ENCODE measurements at regions not wholly inside any gene's neighbourhood (a gene's known extent, or its start where the extent isn't known, plus 50 kb on each side); places are given as distances from the start of the nearest gene placed in this dataset.

DNA sequence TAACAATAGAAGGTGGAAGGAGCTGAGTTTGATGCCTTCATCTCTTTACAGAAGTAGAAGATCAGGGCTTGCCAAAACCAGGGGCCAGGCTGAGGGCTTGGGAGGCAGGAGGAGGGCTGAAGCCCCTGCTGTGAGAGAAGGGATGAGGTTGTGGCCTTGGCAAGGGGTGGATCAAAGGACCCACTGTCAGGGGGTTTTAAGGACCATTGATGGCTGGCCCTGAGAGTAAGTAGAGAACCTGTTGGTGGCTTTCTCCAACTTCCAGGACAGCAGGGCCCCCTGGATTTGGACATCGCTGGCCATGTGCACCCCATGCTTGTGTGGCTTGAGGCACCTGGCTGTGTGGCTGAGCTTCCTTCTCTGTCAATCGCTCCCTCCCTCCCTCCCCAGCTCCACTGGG, 927.7 kb downstream of the TBC1D22A start:
- no peak for DNase-seq

GRCh38 chr22:47687776-47688175, 925.3 kb downstream of the TBC1D22A start:
- DNase-seq: no peak

- DNase-seq: no peak
Measured at GRCh38 chr22:47687346-47687655, 924.9 kb downstream of the TBC1D22A start.

DNA sequence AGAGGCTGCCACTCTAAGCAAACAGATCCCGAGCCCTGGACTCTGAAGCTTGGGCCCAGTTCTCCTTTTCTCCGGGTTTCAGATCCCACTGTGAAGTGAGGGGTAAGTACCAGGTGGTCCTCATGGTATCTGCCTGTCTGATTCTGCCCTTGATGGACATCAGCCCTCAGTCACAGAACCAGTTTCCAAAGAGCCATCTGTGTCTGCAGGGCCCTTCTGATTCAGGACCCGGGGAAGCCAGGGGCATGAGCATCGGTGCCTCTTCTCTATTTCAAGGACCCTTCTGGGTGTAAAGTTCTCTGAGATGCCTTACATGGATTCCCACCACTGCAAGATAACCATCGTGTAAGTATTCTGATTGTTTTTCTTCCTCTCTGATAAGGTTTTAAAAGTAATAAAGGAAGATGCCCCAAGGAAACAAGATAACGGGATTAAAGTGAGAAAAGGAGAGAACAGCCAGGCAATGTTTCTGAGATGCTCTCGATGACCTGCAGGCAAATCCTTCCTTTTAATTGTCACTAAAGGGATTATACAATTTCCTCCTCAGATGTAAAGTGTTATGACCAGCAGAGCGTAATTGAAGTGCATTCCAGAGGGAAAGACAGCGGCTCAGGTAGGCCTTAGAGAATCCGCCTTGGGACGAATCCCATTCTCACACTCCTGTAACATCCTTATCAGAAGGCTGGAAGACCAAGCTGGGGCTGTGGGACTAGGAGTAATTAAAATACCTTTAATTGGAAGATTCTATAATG, 924.3 kb downstream of the TBC1D22A start:
- DNase-seq: no peak

- no peak for DNase-seq
Measured at GRCh38 chr22:47681411-47682165, 919.1 kb downstream of the TBC1D22A start.

GRCh38 chr22:47678636-47679287, 916.3 kb downstream of the TBC1D22A start:
- no peak for DNase-seq

- DNase-seq: no peak
Measured at GRCh38 chr22:47678048-47678447, 915.6 kb downstream of the TBC1D22A start.

GRCh38 chr22:47676685-47677084, 914.2 kb downstream of the TBC1D22A start:
- DNase-seq: no peak

- no peak for DNase-seq
Measured at GRCh38 chr22:47674600-47674999, 912.1 kb downstream of the TBC1D22A start.

- no peak for DNase-seq
Measured at GRCh38 chr22:47673557-47673956, 911.1 kb downstream of the TBC1D22A start.

- no peak for DNase-seq
Measured at GRCh38 chr22:47672526-47672925, 910.1 kb downstream of the TBC1D22A start.

- no peak for DNase-seq
Measured at GRCh38 chr22:47665151-47665550, 902.7 kb downstream of the TBC1D22A start.

DNA sequence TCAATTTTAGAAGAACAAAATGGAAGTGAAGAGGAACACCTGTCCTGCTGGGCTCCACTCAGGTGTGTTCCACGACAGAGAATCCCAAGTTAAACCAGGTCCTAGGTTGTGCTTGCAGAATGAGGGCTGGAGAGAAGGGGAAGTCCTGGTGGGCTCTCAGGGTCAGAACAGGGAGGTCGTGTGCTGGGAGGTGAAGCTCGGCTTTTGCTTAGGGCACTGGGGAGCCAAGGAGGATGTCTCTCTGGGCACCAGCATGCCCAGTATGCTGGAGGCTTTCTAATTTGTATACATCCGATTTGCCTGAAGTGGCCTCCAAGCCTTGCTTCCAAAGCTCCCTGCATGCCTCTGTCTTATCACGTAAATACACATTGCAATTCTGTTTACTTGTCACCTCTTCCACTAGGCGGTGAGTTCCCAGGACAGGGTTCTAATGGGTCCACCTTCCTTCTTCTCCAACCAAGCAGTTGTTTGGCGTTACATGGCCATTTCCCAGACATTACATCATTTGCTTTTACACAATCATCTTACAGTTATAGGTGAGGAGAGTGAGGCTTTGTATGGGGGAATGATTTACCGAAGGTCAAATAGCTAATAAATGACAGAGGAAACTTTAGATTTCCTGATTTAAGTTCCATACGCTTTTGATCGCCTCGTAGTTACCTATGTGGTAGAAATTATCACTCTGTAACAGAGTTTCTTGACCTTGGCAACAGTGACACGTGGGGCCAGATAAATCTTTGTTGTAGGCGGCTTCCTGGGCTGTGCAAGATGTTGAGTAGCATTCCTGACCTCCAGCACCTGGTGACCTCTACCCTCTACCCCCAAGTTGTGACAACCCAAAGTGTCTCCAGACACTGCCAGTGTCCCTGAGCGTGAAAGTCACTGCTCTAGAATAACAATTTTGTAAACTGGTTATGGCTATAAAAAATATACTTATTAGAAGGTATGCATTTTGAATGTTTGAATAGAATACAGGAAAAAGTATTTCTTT, 901.5 kb downstream of the TBC1D22A start:
- no peak for DNase-seq

- DNase-seq: no peak
Measured at GRCh38 chr22:47659467-47660223, 897.2 kb downstream of the TBC1D22A start.

DNA sequence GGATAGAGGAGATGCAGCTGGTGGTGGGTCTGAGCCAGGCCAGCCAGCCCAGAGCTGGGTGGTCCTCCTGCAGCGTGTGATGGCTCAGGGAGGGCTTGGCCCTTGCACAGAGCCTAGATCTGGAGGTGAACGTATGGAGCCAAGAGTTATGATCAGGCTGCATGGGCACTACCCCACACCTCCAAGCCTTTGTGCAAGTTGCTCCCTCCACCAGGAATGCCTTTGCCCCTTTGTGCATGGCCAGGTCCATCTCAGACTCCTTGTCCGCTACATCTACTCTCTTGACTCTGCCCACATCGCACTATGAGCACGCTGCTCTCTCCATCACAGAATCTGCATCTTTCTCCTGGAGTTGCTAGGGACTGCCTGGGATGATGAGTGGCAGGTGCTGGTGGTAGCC, 895.7 kb downstream of the TBC1D22A start:
- DNase-seq: no peak

DNA sequence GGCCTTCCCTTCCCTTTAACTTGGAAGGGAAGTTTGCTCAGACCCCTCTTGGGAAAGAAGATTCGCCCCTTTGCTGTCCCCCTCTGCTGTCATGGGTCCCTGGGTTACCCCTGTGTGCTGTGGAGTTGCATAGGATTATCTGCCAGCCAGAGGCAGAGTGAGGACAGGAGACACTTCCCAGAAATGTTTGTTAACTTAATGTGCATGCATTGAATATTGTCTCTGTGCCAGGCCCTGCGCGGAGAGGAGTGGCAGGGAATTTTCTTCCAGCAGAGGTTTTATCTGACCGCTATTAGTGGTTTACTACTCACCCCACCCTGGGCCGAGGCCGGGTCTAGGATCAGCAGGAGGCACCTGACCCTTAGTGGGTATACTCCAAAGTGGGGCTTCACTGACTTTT, 894.8 kb downstream of the TBC1D22A start:
- no peak for DNase-seq

- no peak for DNase-seq
Measured at GRCh38 chr22:47656806-47657205, 894.4 kb downstream of the TBC1D22A start.

- DNase-seq: no peak
Measured at GRCh38 chr22:47655930-47656329, 893.5 kb downstream of the TBC1D22A start.

GRCh38 chr22:47654922-47655491, 892.6 kb downstream of the TBC1D22A start:
- no peak for DNase-seq

DNA sequence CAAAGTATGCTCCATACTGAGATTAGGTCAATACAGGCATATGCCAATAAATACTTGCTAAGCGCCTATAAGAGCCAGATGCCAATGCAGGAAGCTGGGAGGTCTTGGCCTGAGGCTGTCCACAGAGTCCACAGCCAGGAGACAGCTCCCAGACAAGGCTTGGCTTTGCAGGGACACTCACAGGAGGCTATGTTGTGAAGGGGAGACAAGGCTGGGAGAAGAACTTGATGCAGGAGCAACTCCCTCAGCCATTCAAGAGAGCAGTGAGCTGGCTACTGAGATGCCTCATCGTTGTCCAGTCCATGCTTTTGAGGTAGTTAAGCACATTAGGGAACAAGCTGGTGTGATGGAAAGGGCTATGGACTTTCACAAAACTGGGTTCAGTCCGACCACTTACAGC, 891.5 kb downstream of the TBC1D22A start:
- no peak for DNase-seq

- DNase-seq: no peak
Measured at GRCh38 chr22:47651216-47651987, 889.0 kb downstream of the TBC1D22A start.
